Stimulated activated CD8-positive, alpha-beta memory T cell treated with anti-CD3 and anti-CD28 coated beads, Interleukin-4, amount 100 ng/mL, for 1 hour (primary cell): ENCODE measurements at regions not wholly inside any gene's neighbourhood (a gene's known extent, or its start where the extent isn't known, plus 50 kb on each side); places are given as distances from the start of the nearest gene placed in this dataset.
"Not testable (repeated sequence)": the region's sequence is repeated elsewhere in the genome, so short reads cannot be mapped to it uniquely, and the experiment has no call there.

Experiments
- DNase-seq, 2 donors: peaks; one replicate each; pipeline ENCODE4 v3.0.0-alpha.2; 2020; ENCODE audit warnings: low read depth in 2 of 2, low spot score in 1 of 2

GRCh38 chr9:135307300-135307699 is 172.3 kb upstream of the PPP1R26 start:
- no peak for DNase-seq

- not testable (repeated sequence) for DNase-seq
Measured at GRCh38 chr9:135307919-135308318, 171.7 kb upstream of the PPP1R26 start.

DNA sequence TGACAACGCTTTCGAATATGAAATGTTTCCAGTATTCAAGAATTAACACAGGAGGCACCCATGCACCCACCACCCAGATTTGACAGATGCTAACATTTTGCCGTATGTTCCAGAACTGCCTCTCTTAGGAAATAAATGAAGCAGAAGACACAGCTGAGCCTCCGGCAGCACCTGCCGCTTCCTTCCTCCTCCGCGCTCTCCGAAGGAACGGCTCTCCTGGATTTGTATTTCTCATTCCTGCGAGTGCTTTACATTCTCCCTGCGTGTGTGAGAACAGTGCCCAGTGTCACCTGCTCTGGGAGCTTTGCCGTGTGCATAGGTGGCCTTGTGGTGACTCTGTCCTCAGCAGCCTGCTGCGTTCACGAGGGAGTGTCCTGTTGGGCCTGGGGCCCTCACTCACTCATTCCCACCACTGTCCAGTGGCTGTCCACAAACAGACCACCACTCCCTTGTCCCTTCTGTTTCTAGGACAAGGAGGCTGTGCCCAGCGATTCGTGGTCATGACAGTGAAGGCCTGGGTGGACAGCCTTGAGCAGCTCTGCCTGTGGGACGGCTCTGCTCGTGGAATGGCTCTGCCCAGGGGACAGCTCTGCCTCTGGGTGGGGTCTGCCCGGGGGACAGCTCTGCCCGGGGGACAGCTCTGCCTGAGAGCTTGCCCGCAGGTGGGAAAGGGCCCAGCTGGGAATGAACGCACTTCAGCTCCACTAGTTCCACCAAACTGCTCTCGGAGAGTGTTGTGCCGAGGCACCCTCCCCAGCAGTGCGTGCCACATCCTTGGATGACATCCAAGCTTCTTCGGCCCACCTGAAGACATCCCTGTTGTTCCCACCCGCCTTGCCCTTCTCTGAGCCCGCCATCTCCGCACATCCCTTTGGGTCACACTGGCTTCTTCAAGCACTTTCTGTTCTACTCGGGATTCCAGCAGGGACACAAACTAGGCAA is 170.5 kb upstream of the PPP1R26 start:
- DNase-seq, result no peak

GRCh38 chr9:135309763-135310125 is 169.8 kb upstream of the PPP1R26 start:
- DNase-seq, result no peak

DNA sequence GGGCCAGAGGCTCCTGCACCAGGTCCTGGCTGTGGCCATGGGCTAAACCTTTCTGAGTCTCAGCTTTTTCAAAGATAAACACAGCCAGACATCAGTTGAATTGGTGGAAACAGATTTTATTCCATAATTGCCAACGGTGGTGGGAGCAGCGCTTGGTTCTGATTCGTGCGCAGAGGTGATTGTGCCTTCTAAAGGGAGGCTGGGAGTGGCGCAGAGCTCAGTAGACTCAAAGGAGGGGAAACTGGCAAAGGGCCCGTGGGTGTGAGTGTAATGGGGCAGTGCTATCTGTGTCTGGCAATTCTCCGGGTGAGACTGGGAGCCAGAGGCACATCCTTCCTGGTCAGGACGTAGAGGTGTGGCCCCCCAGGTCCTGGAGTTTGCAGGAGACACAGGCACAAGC is 169.4 kb upstream of the PPP1R26 start:
- no peak for DNase-seq

DNA sequence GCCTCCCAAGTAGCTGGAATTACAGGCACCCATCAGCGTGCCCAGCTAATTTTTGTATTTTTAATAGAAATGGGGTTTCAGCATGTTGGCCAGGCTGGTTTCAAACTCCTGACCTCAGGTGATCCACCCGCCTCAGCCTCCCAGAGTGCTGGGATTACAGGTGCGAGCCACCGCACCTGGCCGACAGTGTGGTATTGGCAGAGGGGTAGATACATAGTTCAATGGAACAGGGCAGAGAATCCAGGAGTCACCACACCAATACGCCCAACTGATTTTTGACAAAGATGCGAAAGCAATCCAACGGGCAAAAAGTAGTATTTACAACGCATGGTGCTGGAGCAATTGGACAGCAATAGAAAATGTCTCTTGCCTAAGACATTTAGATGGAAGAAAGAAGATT is 164.0 kb upstream of the PPP1R26 start:
- no peak for DNase-seq

GRCh38 chr9:135320331-135320730 is 159.3 kb upstream of the PPP1R26 start:
- DNase-seq, result no peak

- DNase-seq, result no peak
Measured at GRCh38 chr9:135320943-135321342, 158.6 kb upstream of the PPP1R26 start.

DNA sequence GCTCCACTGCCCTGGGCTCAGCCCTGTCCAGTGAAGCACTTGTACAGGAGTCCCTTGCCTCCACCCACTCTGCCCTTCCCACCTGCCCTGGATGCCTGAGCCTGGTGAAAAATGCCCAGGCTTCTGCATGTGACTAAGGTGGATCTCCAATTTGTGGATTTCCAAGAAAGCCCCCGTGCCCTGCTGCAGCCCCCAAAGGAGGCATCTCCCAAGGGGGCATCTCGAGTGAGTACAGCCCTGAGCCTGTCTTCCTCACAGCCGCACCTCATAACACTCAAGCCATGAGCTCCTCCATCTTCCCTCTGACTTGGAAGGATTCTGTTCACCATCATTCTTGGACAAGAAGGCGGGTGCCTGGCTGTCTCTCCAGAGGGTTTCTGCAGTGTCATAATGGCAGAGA is 158.0 kb upstream of the PPP1R26 start:
- DNase-seq, result no peak

DNA sequence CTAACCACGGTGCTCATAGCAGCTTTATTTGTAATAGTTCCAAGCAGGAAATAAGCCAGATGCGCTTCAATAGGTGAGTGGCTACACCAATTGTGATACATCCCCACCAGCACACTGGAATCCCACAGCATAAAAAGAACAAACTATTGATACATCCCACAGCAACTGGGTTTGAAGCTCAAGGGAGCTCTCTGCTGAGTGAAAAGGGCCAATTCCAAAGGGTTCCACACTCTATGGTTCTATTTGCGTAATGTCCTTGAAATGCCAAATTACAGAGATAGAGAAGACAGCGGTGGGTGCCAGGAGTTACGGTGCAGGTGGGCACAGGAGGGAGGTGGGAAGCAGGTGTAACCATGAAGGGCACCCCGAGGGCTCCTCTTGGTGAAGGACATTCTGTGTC is 155.3 kb upstream of the PPP1R26 start:
- DNase-seq, result no peak

DNA sequence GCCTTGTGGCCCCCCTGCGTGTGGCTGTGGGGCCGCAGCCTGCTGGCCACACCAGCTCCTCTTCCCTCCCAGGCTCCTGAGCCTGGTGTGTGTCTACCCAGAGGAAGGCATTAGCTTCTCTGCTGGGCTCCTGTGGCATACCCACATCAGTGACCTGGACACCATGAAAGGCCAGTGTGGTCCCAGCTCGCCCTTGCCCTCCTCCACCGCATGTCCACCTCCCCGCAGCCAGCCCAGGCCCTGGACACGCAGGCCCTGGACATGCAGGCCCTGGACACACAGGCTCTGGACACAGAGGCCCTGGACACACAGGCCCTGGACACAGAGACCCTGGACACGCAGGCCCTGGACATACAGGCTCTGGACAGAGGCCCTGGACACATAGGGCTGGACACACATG is 153.4 kb upstream of the PPP1R26 start:
- DNase-seq, result no peak

DNA sequence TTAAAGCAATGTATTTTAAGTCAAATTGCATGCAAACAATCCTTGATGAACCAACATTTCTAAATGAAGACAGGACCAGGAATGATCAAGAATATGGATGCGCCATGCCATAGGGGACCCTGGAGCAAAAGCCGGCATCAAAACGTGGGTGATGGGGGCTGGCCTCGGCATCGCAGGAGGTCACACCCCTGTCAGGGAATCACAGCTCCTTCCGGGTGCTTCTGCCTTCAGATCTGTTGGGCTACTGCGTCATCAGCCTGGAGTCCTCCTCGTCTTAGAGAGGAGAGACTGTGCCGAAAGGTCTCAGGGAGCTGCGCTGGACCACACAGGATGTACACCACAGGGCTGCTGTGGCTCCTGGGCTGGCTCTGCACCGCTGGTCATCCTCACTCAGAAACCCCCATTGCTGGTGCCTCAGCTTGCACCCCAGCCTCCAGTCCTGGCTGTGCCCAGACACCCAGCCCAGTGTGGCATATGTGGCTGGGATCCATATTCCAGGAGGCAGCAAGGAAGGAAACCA is 152.9 kb upstream of the PPP1R26 start:
- DNase-seq, result no peak

DNA sequence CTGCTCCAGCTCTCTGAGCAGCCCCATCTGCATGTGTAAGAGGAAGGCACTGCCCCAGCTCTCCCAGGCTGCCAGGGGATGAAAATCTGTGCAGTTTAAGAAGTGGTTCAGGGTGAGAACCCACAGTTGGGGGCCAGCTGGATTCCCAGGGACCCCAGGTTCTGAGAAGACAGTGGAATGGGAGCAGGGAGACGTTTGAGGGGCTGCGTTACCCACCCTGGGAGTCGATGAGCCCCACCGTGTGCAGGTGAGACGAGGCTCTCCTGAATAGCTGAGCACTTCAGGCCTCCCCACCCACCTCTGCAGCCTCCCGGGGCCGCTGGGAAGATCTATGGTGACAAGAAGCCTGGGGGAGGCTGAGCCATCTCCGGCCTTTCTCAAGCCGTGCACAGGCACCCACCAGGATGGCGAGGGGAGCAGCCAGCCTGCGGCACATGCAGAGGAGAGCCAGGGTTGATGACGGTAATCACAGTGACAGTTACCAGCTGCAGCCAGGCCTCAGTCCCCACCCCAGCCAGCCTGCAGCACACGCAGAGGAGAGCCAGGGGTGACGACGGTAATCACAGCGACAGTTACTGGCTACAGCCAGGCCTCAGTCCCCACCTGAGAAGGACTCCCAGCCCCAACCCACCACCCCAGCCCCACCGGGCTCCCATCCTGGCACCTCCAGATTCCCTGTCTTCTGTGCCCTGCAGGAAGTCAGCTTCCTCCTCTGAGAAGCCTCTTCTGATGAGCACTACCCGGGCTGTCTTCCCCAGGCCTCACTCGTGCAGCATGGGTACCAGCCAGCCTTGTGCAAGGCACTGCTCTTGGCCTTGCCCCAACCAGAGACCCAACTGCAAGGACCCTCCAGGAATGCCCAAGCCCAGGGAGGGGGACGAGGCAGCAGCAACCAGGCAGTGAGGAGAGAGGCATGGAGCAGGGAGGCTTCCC is 150.8 kb upstream of the PPP1R26 start:
- no peak for DNase-seq

DNA sequence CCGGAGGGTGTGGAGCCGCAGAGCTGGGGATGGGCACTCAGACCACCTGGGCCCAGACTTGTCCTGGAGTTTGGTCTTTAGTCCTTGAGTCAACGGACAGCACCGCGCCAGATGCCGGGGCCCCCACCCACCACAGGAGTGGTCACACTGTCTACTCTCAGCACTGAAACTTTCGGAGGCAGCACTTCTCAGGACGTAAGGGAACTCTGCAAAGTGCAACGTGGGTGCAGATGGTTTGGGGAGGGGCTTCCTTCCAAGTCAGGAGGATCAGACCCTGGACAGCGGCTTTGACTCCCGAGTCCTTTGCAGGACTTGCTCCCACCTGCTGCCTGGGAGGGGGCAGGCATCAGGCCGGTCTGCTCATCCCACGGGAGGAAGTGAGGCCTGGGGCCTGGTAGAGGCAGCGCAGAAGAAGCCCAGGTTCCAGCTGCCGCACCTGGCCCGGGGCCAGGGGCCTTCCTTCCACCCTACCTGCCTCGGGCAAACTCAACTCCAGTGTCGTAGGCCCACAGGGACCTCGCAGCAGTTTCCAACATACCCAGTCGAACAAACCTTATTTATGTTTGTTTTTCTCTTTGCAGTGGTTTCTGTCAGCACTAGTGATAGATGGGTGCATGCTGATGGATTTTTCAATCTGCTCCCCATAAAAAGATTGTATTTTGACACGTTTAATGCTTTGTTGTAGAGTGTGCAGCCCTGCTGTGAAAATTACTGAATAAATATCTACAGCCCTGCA is 149.8 kb upstream of the PPP1R26 start:
- DNase-seq, result no peak

GRCh38 chr9:135330307-135330631 is 149.3 kb upstream of the PPP1R26 start:
- no peak for DNase-seq

DNA sequence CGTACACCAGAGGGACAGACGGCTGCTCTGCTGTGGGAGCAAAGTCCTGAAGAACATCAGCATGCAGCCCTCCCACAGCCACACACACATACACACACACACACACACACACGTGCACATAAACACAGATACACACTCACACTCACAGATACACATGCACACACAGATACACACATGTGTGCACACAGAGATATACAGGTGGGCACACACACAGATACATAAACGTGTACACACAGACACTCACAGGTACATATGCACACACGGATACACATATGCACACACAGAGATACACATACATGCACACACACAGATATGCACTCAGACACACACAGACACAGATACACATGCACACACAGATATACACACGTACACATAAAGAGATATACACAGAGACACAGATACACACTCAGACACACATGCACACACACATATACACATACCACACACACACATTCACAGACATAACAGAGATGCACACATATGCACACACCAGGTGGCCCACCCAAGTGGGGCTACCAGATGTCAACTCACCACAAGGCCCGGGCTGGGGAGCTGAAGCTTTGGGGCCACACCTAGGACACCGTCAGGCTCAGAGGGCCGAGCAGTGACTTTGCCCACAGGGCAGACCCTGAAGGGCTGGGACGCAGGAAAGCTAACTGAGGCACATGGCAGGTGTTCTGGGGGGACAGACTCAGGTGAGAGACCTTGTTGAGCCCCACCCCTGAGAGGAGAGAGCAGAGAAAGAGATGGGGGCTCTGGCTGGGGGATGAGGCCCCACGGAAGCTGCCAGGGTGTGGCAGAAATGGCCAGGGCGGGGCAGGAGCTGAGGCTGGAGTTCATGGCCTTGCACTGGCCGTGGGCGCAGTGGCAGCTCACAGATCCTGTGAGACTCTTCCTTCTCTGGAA is 148.6 kb upstream of the PPP1R26 start:
- no peak for DNase-seq

DNA sequence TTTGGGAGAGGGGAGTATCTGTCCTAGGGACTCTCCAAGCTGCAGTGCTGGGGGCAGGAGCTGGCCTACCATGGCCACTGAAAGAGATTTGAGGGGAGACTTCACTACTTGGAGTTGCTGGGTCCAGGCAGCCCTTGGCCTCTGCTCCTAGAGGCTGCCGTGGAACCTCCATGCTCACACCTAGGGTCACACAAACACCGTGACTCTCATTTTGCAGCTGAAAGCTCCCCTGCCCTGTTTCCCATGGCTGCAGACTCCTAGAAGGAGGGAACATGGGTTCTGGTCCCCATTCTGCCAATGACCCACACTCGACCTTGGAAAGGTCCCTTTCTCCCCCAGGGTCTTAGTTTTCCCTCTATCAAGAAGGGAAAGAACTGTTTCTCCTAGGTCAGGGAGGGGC is 147.1 kb upstream of the PPP1R26 start:
- no peak for DNase-seq

DNA sequence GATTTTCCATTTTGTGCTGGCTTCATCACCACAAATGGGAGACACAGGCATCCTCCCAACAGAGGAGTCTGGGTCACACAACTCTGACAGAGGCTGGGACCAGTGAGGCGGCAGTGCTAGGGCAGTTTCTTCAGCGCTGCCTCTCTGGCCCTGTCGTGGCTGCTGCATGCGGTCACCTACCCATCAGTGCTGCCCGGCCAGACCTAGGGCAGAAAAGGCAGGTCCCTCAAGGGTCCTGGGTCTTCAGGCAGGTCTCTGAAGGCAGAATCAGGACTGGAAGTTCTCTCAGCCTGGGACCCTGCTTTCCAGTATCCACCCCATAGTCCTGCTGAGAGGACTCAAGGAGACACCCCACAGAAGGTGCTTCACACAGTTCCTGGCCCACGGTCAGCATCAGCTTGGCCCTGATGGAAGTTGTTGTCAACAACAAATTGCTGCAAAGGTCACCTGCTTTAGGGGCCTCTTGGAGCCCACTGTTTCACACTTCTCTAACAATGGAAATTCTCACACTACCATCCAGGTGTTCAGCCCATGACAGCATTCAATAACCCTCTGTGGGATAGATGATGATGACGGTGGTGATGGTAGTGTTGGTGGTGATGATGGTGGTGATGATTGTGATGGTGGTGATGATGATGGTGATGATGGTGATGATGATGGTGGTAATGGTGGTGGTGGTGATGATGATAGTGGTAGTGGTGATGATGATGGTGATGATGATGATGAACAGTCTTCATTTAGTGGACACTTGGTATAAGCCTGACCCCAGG is 146.4 kb upstream of the PPP1R26 start:
- no peak for DNase-seq

GRCh38 chr9:135334953-135335460 is 144.6 kb upstream of the PPP1R26 start:
- DNase-seq, result no peak
